ENCODE measurements at regions not wholly inside any gene's neighbourhood (a gene's known extent, or its start where the extent isn't known, plus 50 kb on each side); places are given as distances from the start of the nearest gene placed in this dataset.
A peak's percentile ranks its signal among the peaks of the same experiment; 100 is the strongest.

DNA sequence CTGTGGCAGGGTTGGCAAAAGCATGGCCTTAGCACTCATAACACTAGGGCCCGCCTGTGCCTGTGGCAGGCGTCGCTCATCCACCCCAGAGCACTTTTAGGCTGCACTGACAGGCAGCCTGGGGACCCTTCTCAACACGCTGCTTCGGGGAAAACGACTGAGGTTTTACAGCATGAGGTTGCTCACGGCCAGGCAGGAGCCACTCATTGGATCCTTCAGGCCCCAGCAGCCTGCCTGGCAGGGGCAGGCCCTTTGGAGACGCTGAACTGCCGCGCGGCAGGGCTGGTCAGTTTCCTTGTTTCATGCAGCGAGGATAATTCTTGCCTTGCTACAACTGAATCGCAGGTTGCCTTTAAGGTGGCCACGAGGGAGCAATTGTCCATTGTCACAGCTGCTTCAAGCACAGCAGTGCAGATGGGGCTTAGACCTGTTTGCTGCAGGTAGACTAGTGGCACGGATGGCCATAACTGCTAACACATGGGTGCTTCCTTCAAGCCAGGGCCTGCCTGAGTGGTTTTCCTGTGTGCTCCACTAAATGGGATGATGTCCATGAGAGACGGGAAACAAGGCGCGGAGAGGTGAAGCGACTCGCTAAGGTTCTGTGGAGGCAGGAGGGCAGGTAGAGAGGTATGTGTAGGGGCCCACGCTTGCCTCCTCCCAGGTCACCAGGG is 49.9 kb upstream of the HS6ST1 start:
- peak overlapping the region; percentile 66; the same call in 1 of the 2 replicates for H3K27ac Mint-ChIP-seq
- no peaks in the 10 kb centered on the region; the same call in 1 of the 2 replicates for H3K27me3 Mint-ChIP-seq (ENCODE audit: low read depth)
- H3K36me3 Mint-ChIP-seq: no peaks in the 10 kb centered on the region
- ATAC-seq: peak; percentile 12; the same call in 1 of the 2 replicates
- H3K4me3 Mint-ChIP-seq: no peak overlapping the region
- peaks cover 36% of the 10 kb centered on the region for H3K4me1 Mint-ChIP-seq
- no peaks in the 10 kb centered on the region for H3K9me3 Mint-ChIP-seq
- ChIA-PET POLR2A (no interaction called here), CTCF (interaction anchor here (0.6 kb wide), 1 partner anchor 19 kb away, joined by 5 read pairs; no protein-coding TSS in a partner anchor)
- DNase-seq (ENCODE audit: low spot score): no peak
- TF ChIP-seq GABPB1 (CRISPR knock-in tag; IDR thresholded peaks at IDR 0.05) (no peak), FOXP1 (CRISPR knock-in tag; IDR thresholded peaks at IDR 0.05; ENCODE audit: borderline replicate concordance) (no peak), ATF1 (CRISPR knock-in tag; IDR thresholded peaks at IDR 0.05) (no peak)
- TF ChIP-seq, protein P1, sequence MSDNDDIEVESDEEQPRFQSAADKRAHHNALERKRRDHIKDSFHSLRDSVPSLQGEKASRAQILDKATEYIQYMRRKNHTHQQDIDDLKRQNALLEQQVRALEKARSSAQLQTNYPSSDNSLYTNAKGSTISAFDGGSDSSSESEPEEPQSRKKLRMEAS (CRISPR knock-in tag; IDR thresholded peaks at IDR 0.05): no peak

DNA sequence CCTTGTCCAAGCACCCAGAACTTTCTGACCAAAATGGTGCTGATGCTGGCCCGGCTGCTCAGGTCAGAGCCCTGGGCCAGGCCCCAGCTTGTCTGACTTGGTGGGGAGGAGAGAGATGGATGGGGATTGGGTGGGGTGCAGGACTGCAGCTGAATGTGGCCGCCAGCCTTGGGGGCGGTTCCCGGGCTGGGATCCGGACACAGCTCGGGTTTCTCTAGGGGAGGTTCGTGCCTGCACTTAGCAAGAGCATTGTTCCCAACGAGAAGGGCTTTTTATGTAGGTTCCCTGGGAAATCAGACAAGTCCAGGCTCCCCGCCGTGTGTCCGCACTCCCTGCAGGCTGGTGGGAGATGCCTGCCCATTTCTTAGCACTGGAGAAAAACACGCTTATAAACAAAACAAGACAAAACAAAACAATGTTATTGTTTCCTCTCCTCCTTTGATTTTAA is 50.5 kb upstream of the HS6ST1 start:
- Mint-ChIP-seq H3K36me3 (no peaks in the 10 kb centered on the region), H3K9me3 (no peaks in the 10 kb centered on the region), H3K4me1 (peaks cover 30% of the 10 kb centered on the region), H3K27me3 (ENCODE audit: low read depth) (no peaks in the 10 kb centered on the region; the same call in 1 of the 2 replicates), H3K27ac (peak overlapping the region; percentile 66), H3K4me3 (no peak overlapping the region)
- peak; percentile 75 for ATAC-seq
- DNase-seq (ENCODE audit: low spot score): peak; percentile 49
- TF ChIP-seq RORB (CRISPR knock-in tag; IDR thresholded peaks at IDR 0.05) (no peak), ESRRA (CRISPR knock-in tag; IDR thresholded peaks at IDR 0.05; ENCODE audit: borderline replicate concordance) (no peak), OVOL2 (CRISPR knock-in tag; IDR thresholded peaks at IDR 0.05; ENCODE audit: borderline replicate concordance) (no peak), ZNF423 (CRISPR knock-in tag; IDR thresholded peaks at IDR 0.05) (no peak), CREM (CRISPR knock-in tag; IDR thresholded peaks at IDR 0.05) (no peak), SOX15 (CRISPR knock-in tag; IDR thresholded peaks at IDR 0.05) (no peak), EMX1 (CRISPR knock-in tag; IDR thresholded peaks at IDR 0.05) (no peak), ZNF416 (CRISPR knock-in tag; IDR thresholded peaks at IDR 0.05) (no peak), TCF7 (CRISPR knock-in tag; IDR thresholded peaks at IDR 0.05; ENCODE audit: low read depth) (no peak)
- TF ChIP-seq, protein P2, sequence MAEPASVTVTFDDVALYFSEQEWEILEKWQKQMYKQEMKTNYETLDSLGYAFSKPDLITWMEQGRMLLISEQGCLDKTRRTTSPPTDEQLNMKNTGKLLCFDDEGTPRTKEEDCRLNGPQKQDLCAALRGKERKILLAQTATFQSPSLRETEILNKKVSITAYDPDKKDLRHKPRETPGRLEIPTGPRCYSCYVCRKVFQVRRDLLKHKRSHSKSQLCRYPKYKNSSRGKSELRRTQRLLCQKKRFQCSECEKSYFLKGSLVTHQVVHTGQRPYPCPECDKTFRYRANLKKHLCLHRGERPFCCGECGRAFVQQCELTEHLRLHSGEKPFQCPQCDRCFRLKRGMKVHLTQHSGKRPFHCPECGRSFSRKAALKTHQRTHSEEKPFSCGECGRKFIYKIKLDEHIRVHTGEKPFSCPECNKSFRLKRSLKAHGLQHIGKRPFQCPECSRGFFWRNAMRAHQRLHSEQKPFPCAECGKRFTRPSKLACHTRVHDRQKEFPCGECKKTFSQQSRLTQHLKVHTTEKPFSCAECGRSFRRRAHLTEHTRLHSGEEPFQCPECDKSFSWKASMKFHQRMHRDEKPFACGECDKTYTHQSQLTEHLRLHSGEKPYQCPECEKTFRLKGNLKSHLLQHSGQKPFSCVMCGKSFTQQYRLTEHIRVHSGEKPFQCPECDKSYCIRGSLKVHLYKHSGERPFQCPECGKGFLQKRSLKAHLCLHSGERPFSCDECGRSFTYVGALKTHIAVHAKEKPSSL (CRISPR knock-in tag; conservative IDR thresholded peaks at IDR 0.05): no peak
- TF ChIP-seq, protein P3, sequence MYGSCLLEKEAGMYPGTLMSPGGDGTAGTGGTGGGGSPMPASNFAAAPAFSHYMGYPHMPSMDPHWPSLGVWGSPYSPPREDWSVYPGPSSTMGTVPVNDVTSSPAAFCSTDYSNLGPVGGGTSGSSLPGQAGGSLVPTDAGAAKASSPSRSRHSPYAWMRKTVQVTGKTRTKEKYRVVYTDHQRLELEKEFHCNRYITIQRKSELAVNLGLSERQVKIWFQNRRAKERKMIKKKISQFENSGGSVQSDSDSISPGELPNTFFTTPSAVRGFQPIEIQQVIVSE (CRISPR knock-in tag; IDR thresholded peaks at IDR 0.05; ENCODE audit: borderline replicate concordance): no peak
- TF ChIP-seq, protein P4, sequence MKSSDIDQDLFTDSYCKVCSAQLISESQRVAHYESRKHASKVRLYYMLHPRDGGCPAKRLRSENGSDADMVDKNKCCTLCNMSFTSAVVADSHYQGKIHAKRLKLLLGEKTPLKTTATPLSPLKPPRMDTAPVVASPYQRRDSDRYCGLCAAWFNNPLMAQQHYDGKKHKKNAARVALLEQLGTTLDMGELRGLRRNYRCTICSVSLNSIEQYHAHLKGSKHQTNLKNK (CRISPR knock-in tag; IDR thresholded peaks at IDR 0.05): no peak
- TF ChIP-seq, protein P5, sequence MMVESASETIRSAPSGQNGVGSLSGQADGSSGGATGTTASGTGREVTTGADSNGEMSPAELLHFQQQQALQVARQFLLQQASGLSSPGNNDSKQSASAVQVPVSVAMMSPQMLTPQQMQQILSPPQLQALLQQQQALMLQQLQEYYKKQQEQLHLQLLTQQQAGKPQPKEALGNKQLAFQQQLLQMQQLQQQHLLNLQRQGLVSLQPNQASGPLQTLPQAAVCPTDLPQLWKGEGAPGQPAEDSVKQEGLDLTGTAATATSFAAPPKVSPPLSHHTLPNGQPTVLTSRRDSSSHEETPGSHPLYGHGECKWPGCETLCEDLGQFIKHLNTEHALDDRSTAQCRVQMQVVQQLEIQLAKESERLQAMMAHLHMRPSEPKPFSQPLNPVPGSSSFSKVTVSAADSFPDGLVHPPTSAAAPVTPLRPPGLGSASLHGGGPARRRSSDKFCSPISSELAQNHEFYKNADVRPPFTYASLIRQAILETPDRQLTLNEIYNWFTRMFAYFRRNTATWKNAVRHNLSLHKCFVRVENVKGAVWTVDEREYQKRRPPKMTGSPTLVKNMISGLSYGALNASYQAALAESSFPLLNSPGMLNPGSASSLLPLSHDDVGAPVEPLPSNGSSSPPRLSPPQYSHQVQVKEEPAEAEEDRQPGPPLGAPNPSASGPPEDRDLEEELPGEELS (CRISPR knock-in tag; IDR thresholded peaks at IDR 0.05): no peak
- TF ChIP-seq, protein P6, sequence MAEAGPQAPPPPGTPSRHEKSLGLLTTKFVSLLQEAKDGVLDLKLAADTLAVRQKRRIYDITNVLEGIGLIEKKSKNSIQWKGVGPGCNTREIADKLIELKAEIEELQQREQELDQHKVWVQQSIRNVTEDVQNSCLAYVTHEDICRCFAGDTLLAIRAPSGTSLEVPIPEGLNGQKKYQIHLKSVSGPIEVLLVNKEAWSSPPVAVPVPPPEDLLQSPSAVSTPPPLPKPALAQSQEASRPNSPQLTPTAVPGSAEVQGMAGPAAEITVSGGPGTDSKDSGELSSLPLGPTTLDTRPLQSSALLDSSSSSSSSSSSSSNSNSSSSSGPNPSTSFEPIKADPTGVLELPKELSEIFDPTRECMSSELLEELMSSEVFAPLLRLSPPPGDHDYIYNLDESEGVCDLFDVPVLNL (CRISPR knock-in tag; IDR thresholded peaks at IDR 0.05; ENCODE audit: borderline replicate concordance, low read depth): no peak
- CTCF ChIA-PET: interaction anchor here (0.6 kb wide), 1 partner anchor 18 kb away, joined by 5 read pairs; no protein-coding TSS in a partner anchor
- POLR2A ChIA-PET: no interaction called here
